ENCODE measurements at regions not wholly inside any gene's neighbourhood (a gene's known extent, or its start where the extent isn't known, plus 50 kb on each side); places are given as distances from the start of the nearest gene placed in this dataset.

DNA sequence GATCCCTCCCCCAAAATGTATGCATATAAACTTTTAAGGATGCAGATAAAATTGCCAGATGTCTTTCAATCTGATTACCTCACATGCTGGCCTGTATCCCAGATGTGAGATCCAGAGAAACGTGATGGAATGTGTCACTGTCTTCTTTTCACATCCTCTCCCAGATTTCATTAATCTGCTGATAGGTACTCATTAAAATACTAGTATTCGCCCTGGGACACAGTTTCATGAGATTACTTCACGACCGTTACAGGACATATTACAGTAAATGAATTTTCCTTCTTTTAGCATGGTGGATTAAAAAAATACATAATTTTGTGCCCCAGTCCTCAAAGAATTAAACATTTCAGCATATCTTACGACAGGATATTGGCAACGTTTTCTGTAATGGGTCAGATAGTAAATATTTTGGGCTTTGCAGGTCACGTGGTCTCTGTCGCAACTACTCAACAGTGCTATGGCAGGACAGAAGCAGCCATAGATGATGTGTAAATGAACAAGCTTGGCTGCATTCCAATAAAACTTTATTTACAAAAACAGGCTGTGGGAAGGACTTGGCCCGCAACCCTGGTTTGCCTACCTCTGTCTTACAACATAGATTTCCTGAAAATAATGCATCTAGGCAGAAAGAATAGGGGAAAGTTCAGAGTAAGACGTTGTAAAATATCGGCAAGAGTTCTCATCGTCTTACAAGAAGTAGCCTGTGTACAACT is 156.0 kb upstream of the DIO3 start:
- H3K27me3 ChIP-seq (ENCODE audit: control insufficient read depth, insufficient read depth, low read length): peaks cover 9% of the 10 kb centered on the region
- Mint-ChIP-seq H3K36me3 (no peaks in the 10 kb centered on the region), H3K9me3 (no peaks in the 10 kb centered on the region), H3K4me1 (peaks cover 5 to 6% of the 10 kb centered on the region in 2 donors), H3K27ac (no peak overlapping the region), H3K27me3 (ENCODE audit: low read depth in 2 of 2) (peaks cover 35 to 72% of the 10 kb centered on the region in 2 donors), H3K4me3 (no peak overlapping the region)
- no peak overlapping the region for H3K27ac ChIP-seq (ENCODE audit: low read length)
- H3K4me3 ChIP-seq (ENCODE audit: low read length): no peak overlapping the region
- DNase-seq (no peak), ATAC-seq (no peak)
- H3K9me3 ChIP-seq (ENCODE audit: control insufficient read depth, insufficient read depth, low read length): no peaks in the 10 kb centered on the region
- H3K4me1 ChIP-seq (ENCODE audit: control insufficient read depth, insufficient read depth, low read length): no peaks in the 10 kb centered on the region
- intact Hi-C loops (cut with micrococcal nuclease): no loop called here
- no peaks in the 10 kb centered on the region for H3K36me3 ChIP-seq (ENCODE audit: control insufficient read depth, insufficient read depth, low read length)
- TF ChIP-seq, protein P1, sequence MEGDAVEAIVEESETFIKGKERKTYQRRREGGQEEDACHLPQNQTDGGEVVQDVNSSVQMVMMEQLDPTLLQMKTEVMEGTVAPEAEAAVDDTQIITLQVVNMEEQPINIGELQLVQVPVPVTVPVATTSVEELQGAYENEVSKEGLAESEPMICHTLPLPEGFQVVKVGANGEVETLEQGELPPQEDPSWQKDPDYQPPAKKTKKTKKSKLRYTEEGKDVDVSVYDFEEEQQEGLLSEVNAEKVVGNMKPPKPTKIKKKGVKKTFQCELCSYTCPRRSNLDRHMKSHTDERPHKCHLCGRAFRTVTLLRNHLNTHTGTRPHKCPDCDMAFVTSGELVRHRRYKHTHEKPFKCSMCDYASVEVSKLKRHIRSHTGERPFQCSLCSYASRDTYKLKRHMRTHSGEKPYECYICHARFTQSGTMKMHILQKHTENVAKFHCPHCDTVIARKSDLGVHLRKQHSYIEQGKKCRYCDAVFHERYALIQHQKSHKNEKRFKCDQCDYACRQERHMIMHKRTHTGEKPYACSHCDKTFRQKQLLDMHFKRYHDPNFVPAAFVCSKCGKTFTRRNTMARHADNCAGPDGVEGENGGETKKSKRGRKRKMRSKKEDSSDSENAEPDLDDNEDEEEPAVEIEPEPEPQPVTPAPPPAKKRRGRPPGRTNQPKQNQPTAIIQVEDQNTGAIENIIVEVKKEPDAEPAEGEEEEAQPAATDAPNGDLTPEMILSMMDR (IDR thresholded peaks at IDR 0.05): no peak
- 92% methylated on average over 10 of the region's 12 CpGs for WGBS (ENCODE audit: insufficient coverage)

DNA sequence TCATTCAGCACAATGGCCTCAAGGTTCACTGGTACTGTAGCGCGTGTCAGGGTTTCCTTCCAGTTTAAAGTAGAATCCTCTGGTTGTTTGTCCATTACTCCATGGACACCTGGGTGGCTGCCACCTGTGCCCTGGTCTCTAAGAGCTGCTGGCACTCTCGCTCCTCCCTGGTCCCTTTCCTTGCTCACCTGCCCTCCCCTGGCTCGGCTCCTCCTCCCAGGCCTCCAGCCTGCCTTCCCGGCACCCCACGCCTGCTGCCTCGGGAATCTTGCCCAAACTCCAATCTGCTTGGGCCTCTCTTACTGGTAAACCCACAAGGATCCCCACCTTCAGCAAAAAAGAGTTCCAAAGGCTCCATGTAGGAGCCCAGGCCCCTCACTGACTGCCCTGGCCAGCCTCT is 154.4 kb upstream of the DIO3 start:
- H3K36me3 ChIP-seq (ENCODE audit: control insufficient read depth, insufficient read depth, low read length): no peaks in the 10 kb centered on the region
- Mint-ChIP-seq H3K36me3 (no peaks in the 10 kb centered on the region), H3K4me3 (no peak overlapping the region), H3K9me3 (no peaks in the 10 kb centered on the region), H3K27ac (no peak overlapping the region), H3K4me1 (no peaks in the 10 kb centered on the region), H3K27me3 (ENCODE audit: low read depth in 2 of 2) (peaks cover 28 to 66% of the 10 kb centered on the region in 2 donors)
- ATAC-seq (no peak), DNase-seq (no peak)
- TF ChIP-seq, protein P1 (IDR thresholded peaks at IDR 0.05): no peak
- H3K27ac ChIP-seq (ENCODE audit: low read length): no peak overlapping the region
- 90% methylated on average over 7 of the region's 7 CpGs for WGBS (ENCODE audit: insufficient coverage)
- no peaks in the 10 kb centered on the region for H3K4me1 ChIP-seq (ENCODE audit: control insufficient read depth, insufficient read depth, low read length)
- intact Hi-C loops (cut with micrococcal nuclease): no loop called here
- no peaks in the 10 kb centered on the region for H3K9me3 ChIP-seq (ENCODE audit: control insufficient read depth, insufficient read depth, low read length)
- no peaks in the 10 kb centered on the region for H3K27me3 ChIP-seq (ENCODE audit: control insufficient read depth, insufficient read depth, low read length)
- no peak overlapping the region for H3K4me3 ChIP-seq (ENCODE audit: low read length)

DNA sequence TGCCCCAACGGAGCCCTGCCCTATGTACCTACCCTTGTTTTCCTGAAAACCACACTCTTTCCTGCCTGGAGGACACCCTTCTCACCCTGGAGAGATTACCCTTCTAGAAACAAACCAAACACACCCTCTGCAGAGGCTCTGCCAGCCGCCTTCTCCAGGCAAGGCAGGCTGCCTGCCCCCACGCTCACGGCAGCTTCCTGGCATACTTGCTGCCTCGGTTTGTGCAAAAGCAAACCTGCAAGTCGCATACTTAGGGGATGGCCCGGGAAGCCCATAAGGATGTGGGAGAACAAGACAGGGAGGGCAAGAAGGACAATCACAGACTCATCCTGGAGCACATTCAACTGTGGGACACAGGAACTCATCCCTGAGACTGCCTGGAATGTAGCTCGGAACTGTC is 154.0 kb upstream of the DIO3 start:
- Mint-ChIP-seq H3K4me1 (no peaks in the 10 kb centered on the region), H3K9me3 (no peaks in the 10 kb centered on the region), H3K27ac (no peak overlapping the region), H3K36me3 (no peaks in the 10 kb centered on the region), H3K4me3 (no peak overlapping the region), H3K27me3 (ENCODE audit: low read depth in 2 of 2) (peaks cover 31 to 70% of the 10 kb centered on the region in 2 donors)
- Histone ChIP-seq H3K27me3 (ENCODE audit: control insufficient read depth, insufficient read depth, low read length) (no peaks in the 10 kb centered on the region), H3K4me3 (ENCODE audit: low read length) (no peak overlapping the region), H3K27ac (ENCODE audit: low read length) (no peak overlapping the region), H3K4me1 (ENCODE audit: control insufficient read depth, insufficient read depth, low read length) (no peaks in the 10 kb centered on the region), H3K9me3 (ENCODE audit: control insufficient read depth, insufficient read depth, low read length) (no peaks in the 10 kb centered on the region), H3K36me3 (ENCODE audit: control insufficient read depth, insufficient read depth, low read length) (no peaks in the 10 kb centered on the region)
- WGBS (ENCODE audit: insufficient coverage): 91% methylated on average over 8 of the region's 8 CpGs
- intact Hi-C loops (cut with micrococcal nuclease): no loop called here
- TF ChIP-seq, protein P1 (IDR thresholded peaks at IDR 0.05): no peak
- no peak for DNase-seq
- no peak for ATAC-seq
